Activated T-cell treated with anti-CD3 and anti-CD28 coated beads, Interleukin-2, amount 50 U/mL, for 48 hours (primary cell): ENCODE measurements at regions not wholly inside any gene's neighbourhood (a gene's known extent, or its start where the extent isn't known, plus 50 kb on each side); places are given as distances from the start of the nearest gene placed in this dataset.

ENCODE experiments used
- DNase-seq, 2 experiments: peaks; one replicate each; pipeline ENCODE4 v3.0.0-alpha.2; 2020

GRCh38 chr12:124167141-124167540 lies 127.8 kb upstream of the RFLNA start:
- DNase-seq, result no peak

GRCh38 chr12:124168016-124168786 lies 126.7 kb upstream of the RFLNA start:
- no peak for DNase-seq

- no peak for DNase-seq
Observed at GRCh38 chr12:124169577-124170284, 125.2 kb upstream of the RFLNA start.

GRCh38 chr12:124170760-124171159 lies 124.1 kb upstream of the RFLNA start:
- DNase-seq, result no peak

GRCh38 chr12:124171231-124171979 lies 123.5 kb upstream of the RFLNA start:
- DNase-seq, result no peak

- no peak for DNase-seq
Observed at GRCh38 chr12:124172636-124173035, 122.3 kb upstream of the RFLNA start.

- no peak for DNase-seq
Observed at GRCh38 chr12:124173692-124174091, 121.2 kb upstream of the RFLNA start.

- no peak for DNase-seq
Observed at GRCh38 chr12:124174451-124175348, 120.2 kb upstream of the RFLNA start.

- DNase-seq, result no peak
Observed at GRCh38 chr12:124175704-124176103, 119.2 kb upstream of the RFLNA start.

- DNase-seq, result no peak
Observed at GRCh38 chr12:124177276-124177950, 117.5 kb upstream of the RFLNA start.

- no peak for DNase-seq
Observed at GRCh38 chr12:124177951-124178316, 117.0 kb upstream of the RFLNA start.

GRCh38 chr12:124179936-124180607 lies 114.8 kb upstream of the RFLNA start:
- no peak for DNase-seq

- no peak for DNase-seq
Observed at GRCh38 chr12:124183172-124183571, 111.7 kb upstream of the RFLNA start.

GRCh38 chr12:124184456-124184855 lies 110.4 kb upstream of the RFLNA start:
- DNase-seq, result no peak

- no peak for DNase-seq
Observed at GRCh38 chr12:124185971-124186686, 108.8 kb upstream of the RFLNA start.

GRCh38 chr12:124188084-124188483 lies 106.8 kb upstream of the RFLNA start:
- no peak for DNase-seq

GRCh38 chr12:124188561-124189405 lies 106.1 kb upstream of the RFLNA start:
- DNase-seq, result no peak

GRCh38 chr12:124190312-124191023 lies 104.4 kb upstream of the RFLNA start:
- peak in 1 of 2 experiments; percentile 17 for DNase-seq

GRCh38 chr12:124191024-124191359 lies 103.9 kb upstream of the RFLNA start:
- DNase-seq, result no peak
